ENCODE measurements at regions not wholly inside any gene's neighbourhood (a gene's known extent, or its start where the extent isn't known, plus 50 kb on each side); places are given as distances from the start of the nearest gene placed in this dataset.
"Not testable (repeated sequence)": the region's sequence is repeated elsewhere in the genome, so short reads cannot be mapped to it uniquely, and the experiment has no call there.

- no peaks in the 10 kb centered on the region for H3F3A ChIP-seq (ENCODE audit: insufficient read depth)
- WGBS, 2 experiments (ENCODE audit: low coverage in 1 of 2, low lambda C conversion rate in 2 of 2, missing lambda C conversion rate in 2 of 2): 72% methylated on average over 3 of the region's 3 CpGs; no CpG with 5 or more reads in 1 of the 2 experiments
- DNase-seq: no peak
- no peaks in the 10 kb centered on the region for H3K79me2 ChIP-seq (ENCODE audit: insufficient read depth)
- H3K36me3 ChIP-seq (ENCODE audit: low read depth): no peaks in the 10 kb centered on the region
- H3K9me2 ChIP-seq (ENCODE audit: insufficient read depth): no peaks in the 10 kb centered on the region
- no peaks in the 10 kb centered on the region for H4K20me1 ChIP-seq (ENCODE audit: insufficient read depth)
- no peak overlapping the region for H3K4me3 ChIP-seq
- H3K4me2 ChIP-seq (ENCODE audit: unreplicated experiment): no peak overlapping the region
- no peaks in the 10 kb centered on the region; the same call in 1 of the 2 replicates for H3K4me1 ChIP-seq (ENCODE audit: insufficient read depth)
- H3K9me3 ChIP-seq (ENCODE audit: low read depth): no peaks in the 10 kb centered on the region
- H3K9ac ChIP-seq: no peak overlapping the region
- H2AFZ ChIP-seq: no peak overlapping the region
- in situ Hi-C loops (cut with MboI): no loop called here
- H3K27ac ChIP-seq: no peak overlapping the region
- TF ChIP-seq EZH2 (IDR thresholded peaks at IDR 0.05; ENCODE audit: insufficient read depth, poor library complexity, severe bottlenecking) (no peak), EZH2phosphoT487 (IDR thresholded peaks at IDR 0.05; ENCODE audit: insufficient read depth, low read depth) (no peak)
- no peaks in the 10 kb centered on the region for H3K27me3 ChIP-seq (replicated peaks; ENCODE audit: insufficient read depth)
Measured at GRCh38 chrX:47722260-47722659, 63.3 kb upstream of the UXT start.

- H3K27ac ChIP-seq; H3K4me2 ChIP-seq (ENCODE audit: unreplicated experiment); H3K36me3 ChIP-seq (ENCODE audit: low read depth); H3K4me3 ChIP-seq; H3F3A ChIP-seq (ENCODE audit: insufficient read depth); H3K9me3 ChIP-seq (ENCODE audit: low read depth); H4K20me1 ChIP-seq (ENCODE audit: insufficient read depth); H3K4me1 ChIP-seq (ENCODE audit: insufficient read depth); H3K27me3 ChIP-seq (replicated peaks; ENCODE audit: insufficient read depth); DNase-seq; H3K79me2 ChIP-seq (ENCODE audit: insufficient read depth); H2AFZ ChIP-seq; in situ Hi-C loops (cut with MboI); H3K9me2 ChIP-seq (ENCODE audit: insufficient read depth); H3K9ac ChIP-seq: not testable (repeated sequence)
- WGBS, 2 experiments (ENCODE audit: low coverage in 1 of 2, low lambda C conversion rate in 2 of 2, missing lambda C conversion rate in 2 of 2): 27 to 29% methylated on average over 3 of the region's 3 CpGs
Measured at GRCh38 chrX:47715078-47715477, 56.1 kb upstream of the UXT start.

- not testable (repeated sequence) for H3K4me2 ChIP-seq (ENCODE audit: unreplicated experiment)
Measured at GRCh38 chrX:47712675-47713074, 53.7 kb upstream of the UXT start.

GRCh38 chrX:47710252-47710651, 51.3 kb upstream of the UXT start:
- Histone ChIP-seq H3K27ac (no peak overlapping the region), H3F3A (ENCODE audit: insufficient read depth) (no peaks in the 10 kb centered on the region), H4K20me1 (ENCODE audit: insufficient read depth) (no peaks in the 10 kb centered on the region), H3K4me2 (ENCODE audit: unreplicated experiment) (no peak overlapping the region), H2AFZ (peak overlapping the region; percentile 38; the same call in 1 of the 2 replicates), H3K9me2 (ENCODE audit: insufficient read depth) (no peaks in the 10 kb centered on the region), H3K27me3 (replicated peaks; ENCODE audit: insufficient read depth) (no peaks in the 10 kb centered on the region), H3K4me3 (no peak overlapping the region), H3K79me2 (ENCODE audit: insufficient read depth) (no peaks in the 10 kb centered on the region), H3K9me3 (ENCODE audit: low read depth) (no peaks in the 10 kb centered on the region), H3K36me3 (ENCODE audit: low read depth) (no peaks in the 10 kb centered on the region), H3K9ac (no peak overlapping the region), H3K4me1 (ENCODE audit: insufficient read depth) (peaks cover 24% of the 10 kb centered on the region)
- DNase-seq: no peak
- WGBS, 2 experiments (ENCODE audit: low coverage in 1 of 2, low lambda C conversion rate in 2 of 2, missing lambda C conversion rate in 2 of 2): 56 to 88% methylated on average over 1 of the region's 1 CpG
- TF ChIP-seq EZH2 (IDR thresholded peaks at IDR 0.05; ENCODE audit: insufficient read depth, poor library complexity, severe bottlenecking) (no peak), EZH2phosphoT487 (IDR thresholded peaks at IDR 0.05; ENCODE audit: insufficient read depth, low read depth) (no peak)
- in situ Hi-C loops (cut with MboI): no loop called here

More at GRCh38 chrX:47712675-47713074, 53.7 kb upstream of the UXT start:
- H3K79me2 ChIP-seq (ENCODE audit: insufficient read depth); H3F3A ChIP-seq (ENCODE audit: insufficient read depth); DNase-seq; H3K9me3 ChIP-seq (ENCODE audit: low read depth); H2AFZ ChIP-seq; H3K4me1 ChIP-seq (ENCODE audit: insufficient read depth); H3K27ac ChIP-seq; H3K27me3 ChIP-seq (replicated peaks; ENCODE audit: insufficient read depth); H3K4me3 ChIP-seq; H4K20me1 ChIP-seq (ENCODE audit: insufficient read depth); H3K36me3 ChIP-seq (ENCODE audit: low read depth); H3K9me2 ChIP-seq (ENCODE audit: insufficient read depth); H3K9ac ChIP-seq; in situ Hi-C loops (cut with MboI): not testable (repeated sequence)
- WGBS, 2 experiments (ENCODE audit: low coverage in 1 of 2, low lambda C conversion rate in 2 of 2, missing lambda C conversion rate in 2 of 2): 43% methylated on average over 1 to 2 of the region's 4 CpGs

All from GM23248 (cell line).